ENCODE measurements at regions not wholly inside any gene's neighbourhood (a gene's known extent, or its start where the extent isn't known, plus 50 kb on each side); places are given as distances from the start of the nearest gene placed in this dataset.

- no peak for DNase-seq
- Histone ChIP-seq H3K56ac (ENCODE audit: insufficient read length, low read depth, low read length) (no peak overlapping the region), H3K79me1 (ENCODE audit: insufficient read depth, low read depth, low read length, poor library complexity, severe bottlenecking) (no peaks in the 10 kb centered on the region), H3K27me3 (ENCODE audit: insufficient read depth, low read length) (no peaks in the 10 kb centered on the region), H3K79me2 (ENCODE audit: insufficient read depth, low read length) (no peaks in the 10 kb centered on the region), H2AK5ac (ENCODE audit: insufficient read length, low read length) (no peak overlapping the region), H3K14ac (ENCODE audit: insufficient read depth, low read length) (no peak overlapping the region), H2AFZ (ENCODE audit: low read length) (no peak overlapping the region), H3K9me3 (ENCODE audit: control insufficient read depth, low read depth, low read length) (no peaks in the 10 kb centered on the region), H2BK5ac (ENCODE audit: insufficient read length, low read length) (no peak overlapping the region), H2BK120ac (ENCODE audit: low read depth, low read length, poor library complexity, severe bottlenecking) (no peak overlapping the region), H3K4me2 (ENCODE audit: insufficient read depth, insufficient read length, low read length) (no peak overlapping the region), H3K9ac (ENCODE audit: extremely low read depth, insufficient read length, low read length) (no peak overlapping the region), H3K4me1 (ENCODE audit: insufficient read depth, low read length) (no peaks in the 10 kb centered on the region), H4K20me1 (ENCODE audit: control insufficient read depth, insufficient read depth, insufficient read length) (no peaks in the 10 kb centered on the region), H3K27ac (ENCODE audit: insufficient read length, low read depth, low read length) (no peak overlapping the region), H2BK20ac (ENCODE audit: low read depth, low read length, poor library complexity, severe bottlenecking) (no peak overlapping the region), H2BK12ac (ENCODE audit: insufficient read length, low read depth, low read length) (no peak overlapping the region), H3K23ac (ENCODE audit: insufficient read length, low read depth, low read length) (no peak overlapping the region), H3K23me2 (ENCODE audit: insufficient read length, low read depth, low read length, poor library complexity, severe bottlenecking) (no peaks in the 10 kb centered on the region), H2BK15ac (ENCODE audit: low read depth, low read length) (no peak overlapping the region), H3K4ac (ENCODE audit: low read depth, low read length) (no peak overlapping the region), H4K91ac (ENCODE audit: insufficient read length, low read depth, low read length) (no peak overlapping the region), H3K18ac (ENCODE audit: insufficient read length, low read depth, low read length) (no peak overlapping the region), H4K5ac (ENCODE audit: insufficient read length, low read depth, low read length) (no peak overlapping the region), H3T11ph (ENCODE audit: low read length) (no peak overlapping the region), H4K8ac (replicated peaks; ENCODE audit: insufficient read length, low read depth, low read length) (no peak overlapping the region)
- no peaks in the 10 kb centered on the region for H3K36me3 Mint-ChIP-seq (ENCODE audit: insufficient read depth in 1 of 3, low read depth in 3 of 3)
- H3K4me1 Mint-ChIP-seq, result peaks cover 2 to 3% of the 10 kb centered on the region in 2 experiments; a peak in 1 of 4 replicates
- no CpG with 5 or more reads among the region's 1 CpG for WGBS (ENCODE audit: extremely low coverage, insufficient read length, low lambda C conversion rate)
- H3K4me3 Mint-ChIP-seq, result no peak overlapping the region
- no peak for TF ChIP-seq CTCF (conservative IDR thresholded peaks at IDR 0.05)
- H3K27me3 Mint-ChIP-seq (ENCODE audit: low read depth), result no peaks in the 10 kb centered on the region
- 0 out of 7 replicates have a peak overlapping the region, but pooled peaks of 1 of the 3 experiments have one; percentile 37 for H3K27ac Mint-ChIP-seq
- no peaks in the 10 kb centered on the region; a peak in 2 of 5 replicates for H3K9me3 Mint-ChIP-seq
Measured at GRCh38 chr9:82560036-82560435, 502.9 kb downstream of the RASEF start.
